OCI-LY3 (cell line): ENCODE measurements at regions not wholly inside any gene's neighbourhood (a gene's known extent, or its start where the extent isn't known, plus 50 kb on each side); places are given as distances from the start of the nearest gene placed in this dataset.

Experiments
- CTCF ChIP-seq: fragments of 200-600, 300-600 bp; sonication (generic); IDR thresholded peaks from 2 replicates; pipeline ENCODE4 v1.5.1; 2014; ENCODE audit warnings: antibody characterized with exemption, low read length, low read depth
- EZH2phosphoT487 ChIP-seq: fragments of 200-600 bp; shearing (Covaris generic); IDR thresholded peaks from 2 replicates; pipeline ENCODE4 v1.6.1; 2018; ENCODE audit warnings: antibody characterized with exemption, mixed run types, low read depth

GRCh38 chr1:30634507-30634906, 88.9 kb downstream of the MATN1 start:
- no peak for TF ChIP-seq CTCF
- no peak for TF ChIP-seq EZH2phosphoT487
